ENCODE measurements at regions not wholly inside any gene's neighbourhood (a gene's known extent, or its start where the extent isn't known, plus 50 kb on each side); places are given as distances from the start of the nearest gene placed in this dataset.

DNA sequence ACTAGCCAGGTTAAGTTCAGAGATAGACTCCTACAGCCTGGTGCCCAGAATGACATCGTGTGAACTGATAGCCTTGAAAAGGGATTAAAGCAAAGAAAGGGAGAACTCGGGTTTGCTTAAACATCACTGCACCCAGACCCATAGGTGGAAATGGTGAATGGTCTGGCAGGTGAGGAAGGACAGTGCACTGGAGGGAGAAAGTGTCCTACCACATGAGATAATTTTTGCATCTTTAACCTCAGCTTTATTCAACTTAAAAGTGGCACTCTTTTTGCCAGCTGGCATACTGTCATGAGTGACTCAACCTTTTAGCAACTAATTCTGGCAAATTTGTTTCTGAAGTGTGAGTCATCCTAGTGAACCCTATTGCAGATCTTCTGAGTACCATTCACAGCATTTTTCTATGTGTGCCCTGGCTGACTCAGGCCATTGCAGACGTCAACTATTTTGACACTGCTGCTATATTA is 53.0 kb upstream of the DAPP1 start:
- Histone ChIP-seq H3K27me3 (ENCODE audit: insufficient read depth, low read length) (no peaks in the 10 kb centered on the region), H4K20me1 (ENCODE audit: insufficient read depth, low read length) (no peaks in the 10 kb centered on the region), H2AFZ (ENCODE audit: low read length) (no peak overlapping the region), H3K36me3 (ENCODE audit: insufficient read depth, low read length) (no peaks in the 10 kb centered on the region), H3K4me1 (ENCODE audit: insufficient read depth, low read length) (peaks cover 12% of the 10 kb centered on the region), H3K27ac (ENCODE audit: low read depth, low read length) (no peak overlapping the region), H3K4me2 (ENCODE audit: insufficient read depth, low read length) (no peak overlapping the region), H3K79me2 (ENCODE audit: insufficient read depth, low read length) (no peaks in the 10 kb centered on the region), H3K9me3 (ENCODE audit: low read depth, low read length) (no peaks in the 10 kb centered on the region), H3K4me3 (ENCODE audit: insufficient read depth, low read length) (no peak overlapping the region)
- DNase-seq (ENCODE audit: insufficient read length, low spot score, missing footprints): peak; percentile 91
- TF ChIP-seq CTCF (IDR thresholded peaks at IDR 0.05; ENCODE audit: extremely low read depth, low read depth, low read length): no peak

DNA sequence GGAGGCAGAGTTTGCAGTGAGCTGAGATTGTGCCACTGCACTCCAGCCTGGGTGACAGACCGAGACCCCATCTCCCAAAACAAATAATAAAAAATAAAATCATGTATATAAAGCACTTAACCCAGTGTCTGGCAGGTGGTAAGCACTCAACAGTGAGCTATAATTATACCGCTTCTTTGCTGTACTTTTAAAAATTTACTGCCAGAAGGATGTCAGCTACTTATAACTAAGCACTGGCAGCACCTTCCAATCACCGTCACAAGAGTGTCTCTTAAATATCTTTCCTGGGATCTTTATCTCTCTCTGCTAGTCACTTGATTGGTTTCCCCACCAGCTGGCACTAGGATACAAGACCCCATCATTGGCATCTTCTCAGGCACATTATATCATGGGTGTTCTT is 53.9 kb upstream of the DAPP1 start:
- Histone ChIP-seq H3K27ac (ENCODE audit: low read depth, low read length) (no peak overlapping the region), H3K4me2 (ENCODE audit: insufficient read depth, low read length) (no peak overlapping the region), H3K27me3 (ENCODE audit: insufficient read depth, low read length) (no peaks in the 10 kb centered on the region), H3K9me3 (ENCODE audit: low read depth, low read length) (no peaks in the 10 kb centered on the region), H2AFZ (ENCODE audit: low read length) (no peak overlapping the region), H3K4me3 (ENCODE audit: insufficient read depth, low read length) (no peak overlapping the region), H3K36me3 (ENCODE audit: insufficient read depth, low read length) (no peaks in the 10 kb centered on the region), H4K20me1 (ENCODE audit: insufficient read depth, low read length) (no peaks in the 10 kb centered on the region), H3K79me2 (ENCODE audit: insufficient read depth, low read length) (no peaks in the 10 kb centered on the region), H3K4me1 (ENCODE audit: insufficient read depth, low read length) (peaks cover 12% of the 10 kb centered on the region)
- no peak for TF ChIP-seq CTCF (IDR thresholded peaks at IDR 0.05; ENCODE audit: extremely low read depth, low read depth, low read length)
- no peak for DNase-seq (ENCODE audit: insufficient read length, low spot score, missing footprints)

- Histone ChIP-seq H2AFZ (ENCODE audit: low read length) (no peak overlapping the region), H3K9me3 (ENCODE audit: low read depth, low read length) (no peaks in the 10 kb centered on the region), H4K20me1 (ENCODE audit: insufficient read depth, low read length) (no peaks in the 10 kb centered on the region), H3K4me3 (ENCODE audit: insufficient read depth, low read length) (no peak overlapping the region), H3K36me3 (ENCODE audit: insufficient read depth, low read length) (no peaks in the 10 kb centered on the region), H3K4me2 (ENCODE audit: insufficient read depth, low read length) (no peak overlapping the region), H3K4me1 (ENCODE audit: insufficient read depth, low read length) (peaks cover 12% of the 10 kb centered on the region), H3K79me2 (ENCODE audit: insufficient read depth, low read length) (no peaks in the 10 kb centered on the region), H3K27ac (ENCODE audit: low read depth, low read length) (no peak overlapping the region), H3K27me3 (ENCODE audit: insufficient read depth, low read length) (no peaks in the 10 kb centered on the region)
- no peak for DNase-seq (ENCODE audit: insufficient read length, low spot score, missing footprints)
- TF ChIP-seq CTCF (IDR thresholded peaks at IDR 0.05; ENCODE audit: extremely low read depth, low read depth, low read length): no peak
Measured at GRCh38 chr4:99759988-99760387, 56.6 kb upstream of the DAPP1 start.

DNA sequence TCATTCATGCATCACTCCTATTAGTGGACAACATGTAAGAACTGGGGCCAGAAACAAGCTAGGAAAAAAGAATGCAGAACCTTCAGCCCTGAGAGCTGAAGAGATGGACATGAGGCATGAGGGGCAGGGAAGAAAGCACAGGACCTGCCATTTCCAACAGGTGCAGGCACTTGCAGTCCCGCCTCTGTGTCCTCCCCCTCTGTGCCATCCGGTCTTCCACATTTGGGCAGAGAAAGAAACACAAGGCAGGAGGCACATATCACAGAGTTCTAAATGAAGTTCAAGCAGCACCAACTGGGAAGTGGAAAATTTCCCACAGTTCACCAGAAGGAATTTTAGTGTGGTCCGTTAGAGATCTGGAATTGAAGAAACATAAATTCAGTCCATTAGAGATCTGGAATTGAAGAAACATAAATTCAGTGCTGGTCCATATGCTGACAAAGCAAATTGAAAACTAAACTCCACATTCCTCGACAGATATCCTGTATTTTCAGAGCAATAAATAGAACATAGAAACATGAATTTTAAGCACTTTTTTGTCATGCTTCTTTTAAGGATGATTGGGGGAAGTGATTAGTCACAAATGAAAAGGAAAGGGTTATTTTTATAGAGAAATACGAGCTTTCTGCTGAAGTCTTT is 57.2 kb upstream of the DAPP1 start:
- Histone ChIP-seq H2AFZ (ENCODE audit: low read length) (no peak overlapping the region), H3K4me2 (ENCODE audit: insufficient read depth, low read length) (no peak overlapping the region), H3K27ac (ENCODE audit: low read depth, low read length) (no peak overlapping the region), H3K4me1 (ENCODE audit: insufficient read depth, low read length) (peaks cover 12% of the 10 kb centered on the region), H3K79me2 (ENCODE audit: insufficient read depth, low read length) (no peaks in the 10 kb centered on the region), H3K4me3 (ENCODE audit: insufficient read depth, low read length) (no peak overlapping the region), H3K27me3 (ENCODE audit: insufficient read depth, low read length) (no peaks in the 10 kb centered on the region), H3K36me3 (ENCODE audit: insufficient read depth, low read length) (no peaks in the 10 kb centered on the region), H3K9me3 (ENCODE audit: low read depth, low read length) (no peaks in the 10 kb centered on the region), H4K20me1 (ENCODE audit: insufficient read depth, low read length) (no peaks in the 10 kb centered on the region)
- DNase-seq (ENCODE audit: insufficient read length, low spot score, missing footprints): no peak
- TF ChIP-seq CTCF (IDR thresholded peaks at IDR 0.05; ENCODE audit: extremely low read depth, low read depth, low read length): no peak
